Body of pancreas (tissue), 4 donors: ENCODE measurements at regions not wholly inside any gene's neighbourhood (a gene's known extent, or its start where the extent isn't known, plus 50 kb on each side); places are given as distances from the start of the nearest gene placed in this dataset.

Experiments
- ATAC-seq: fragments of 150-250 bp; one replicate; pipeline ENCODE4 v1.9.1; 2016
- DNase-seq, 4 donors: peaks; one replicate each; pipeline ENCODE4 v3.0.0-alpha.2; 2019
- H3K27ac ChIP-seq, 4 donors: fragments of 200-600 bp; sonication (generic); 1 replicate in 3 of 4; 2 replicates in 1 of 4; pipeline versions ENCODE4 v1.5.1 to v1.6.1; 2016 to 2019; ENCODE audit warnings: mild to moderate bottlenecking in 1 of 4, mixed read lengths in 1 of 4, moderate library complexity in 1 of 4
- H3K27me3 ChIP-seq, 2 donors: fragments of 200-600 bp; sonication (generic); one replicate each; pipeline ENCODE4 v1.6.0; 2016; ENCODE audit warnings: mild to moderate bottlenecking in 1 of 2
- H3K36me3 ChIP-seq, 2 donors: fragments of 200-600 bp; sonication (generic); replicated peaks in 1 of 2; 2 replicates each; pipeline ENCODE4 v1.5.1; 2016; ENCODE audit warnings: low read depth in 2 of 2; ENCODE audit not compliant: insufficient read depth in 1 of 2
- H3K4me1 ChIP-seq: fragments of 200-600 bp; sonication (generic); one replicate; pipeline ENCODE4 v1.6.0; 2016
- H3K4me3 ChIP-seq, 2 donors: fragments of 200-600 bp; sonication (generic); 1 replicate in 1 of 2; 2 replicates in 1 of 2; pipeline ENCODE4 v1.5.1; 2016 to 2019
- H3K9me3 ChIP-seq, 3 donors: fragments of 200-600 bp; sonication (generic); 1 replicate in 2 of 3; 2 replicates in 1 of 3; pipeline ENCODE4 v1.5.1; 2016
- CTCF ChIP-seq, 7 experiments: fragments of 450-650 bp in 4 of 7; fragments of 200-600 bp in 3 of 7; sonication (generic) in 3 of 7; IDR thresholded peaks; one replicate each; pipeline ENCODE4 v1.5.1; 2016 to 2019; ENCODE audit warnings: antibody characterized with exemption in 7 of 7
- POLR2A ChIP-seq, 3 donors: fragments of 450-650 bp; IDR thresholded peaks; one replicate each; pipeline ENCODE4 v1.6.1; 2016; ENCODE audit warnings: antibody characterized with exemption in 3 of 3, mild to moderate bottlenecking in 2 of 3
- WGBS, 2 donors: methylation state at CpG; one replicate each; pipeline ENCODE4 v1.1.5; 2017; 5-methylcytosine and 5-hydroxymethylcytosine counted together
- intact Hi-C: fragments of 100-400 bp; cut with DNase I; formaldehyde crosslinking; loops from one replicate; pipeline ENCODE4 v1.15.1; 2023

GRCh38 chr15:36208868-36209582 is 370.4 kb upstream of the CDIN1 start:
- 36 to 53% methylated on average over 3 of the region's 3 CpGs for WGBS, 2 donors
- DNase-seq (no peak), ATAC-seq (no peak)
- no peaks in the 10 kb centered on the region for H3K27me3 ChIP-seq
- H3K4me3 ChIP-seq, result no peak overlapping the region
- no peak overlapping the region for H3K27ac ChIP-seq
- no peaks in the 10 kb centered on the region for H3K9me3 ChIP-seq
- intact Hi-C loops, result no loop called here
- H3K4me1 ChIP-seq, result no peaks in the 10 kb centered on the region
- no peaks in the 10 kb centered on the region for H3K36me3 ChIP-seq
- TF ChIP-seq POLR2A (IDR thresholded peaks at IDR 0.05), result no peak
- TF ChIP-seq CTCF (IDR thresholded peaks at IDR 0.05), result no peak

GRCh38 chr15:36210426-36210825 is 369.0 kb upstream of the CDIN1 start:
- H3K36me3 ChIP-seq, result no peaks in the 10 kb centered on the region
- no peaks in the 10 kb centered on the region for H3K27me3 ChIP-seq
- no peak overlapping the region for H3K4me3 ChIP-seq
- no peaks in the 10 kb centered on the region for H3K4me1 ChIP-seq
- WGBS, 2 donors, result 61 to 63% methylated on average over 2 of the region's 2 CpGs
- intact Hi-C loops, result no loop called here
- DNase-seq (no peak), ATAC-seq (no peak)
- no peaks in the 10 kb centered on the region for H3K9me3 ChIP-seq
- no peak overlapping the region for H3K27ac ChIP-seq
- TF ChIP-seq POLR2A (IDR thresholded peaks at IDR 0.05), result no peak
- no peak for TF ChIP-seq CTCF (IDR thresholded peaks at IDR 0.05)

- intact Hi-C loops, result no loop called here
- no peak overlapping the region for H3K4me3 ChIP-seq
- no peaks in the 10 kb centered on the region for H3K27me3 ChIP-seq
- ATAC-seq (no peak), DNase-seq (no peak)
- no peaks in the 10 kb centered on the region for H3K36me3 ChIP-seq
- H3K9me3 ChIP-seq, result no peaks in the 10 kb centered on the region
- no peaks in the 10 kb centered on the region for H3K4me1 ChIP-seq
- no peak overlapping the region for H3K27ac ChIP-seq
- 54 to 69% methylated on average over 3 of the region's 3 CpGs for WGBS, 2 donors
- TF ChIP-seq POLR2A (IDR thresholded peaks at IDR 0.05) (no peak), CTCF (IDR thresholded peaks at IDR 0.05) (no peak)
Observed at GRCh38 chr15:36218322-36218721, 361.1 kb upstream of the CDIN1 start.

GRCh38 chr15:36218991-36219390 is 360.4 kb upstream of the CDIN1 start:
- no peak overlapping the region for H3K27ac ChIP-seq
- H3K4me3 ChIP-seq, result no peak overlapping the region
- no peaks in the 10 kb centered on the region for H3K9me3 ChIP-seq
- H3K4me1 ChIP-seq, result no peaks in the 10 kb centered on the region
- intact Hi-C loops, result no loop called here
- WGBS, 2 donors, result 76 to 92% methylated on average over 2 of the region's 2 CpGs
- ATAC-seq (no peak), DNase-seq (no peak)
- no peaks in the 10 kb centered on the region for H3K27me3 ChIP-seq
- TF ChIP-seq POLR2A (IDR thresholded peaks at IDR 0.05), result no peak
- TF ChIP-seq CTCF (IDR thresholded peaks at IDR 0.05), result no peak
- no peaks in the 10 kb centered on the region for H3K36me3 ChIP-seq

GRCh38 chr15:36221992-36222391 is 357.4 kb upstream of the CDIN1 start:
- H3K27ac ChIP-seq, result no peak overlapping the region
- WGBS, 2 donors, result 79 to 90% methylated on average over 1 of the region's 1 CpG
- no peaks in the 10 kb centered on the region for H3K9me3 ChIP-seq
- ATAC-seq (no peak), DNase-seq (no peak)
- no peaks in the 10 kb centered on the region for H3K27me3 ChIP-seq
- no peaks in the 10 kb centered on the region for H3K4me1 ChIP-seq
- H3K36me3 ChIP-seq, result no peaks in the 10 kb centered on the region
- intact Hi-C loops, result no loop called here
- TF ChIP-seq POLR2A (IDR thresholded peaks at IDR 0.05), result no peak
- no peak for TF ChIP-seq CTCF (IDR thresholded peaks at IDR 0.05)
- H3K4me3 ChIP-seq, result no peak overlapping the region
